ENCODE measurements at regions not wholly inside any gene's neighbourhood (a gene's known extent, or its start where the extent isn't known, plus 50 kb on each side); places are given as distances from the start of the nearest gene placed in this dataset.

GRCh38 chr3:82802501-82802900 is 1041.1 kb upstream of the GBE1 start:
- TF ChIP-seq GATA3 (IDR thresholded peaks at IDR 0.05; ENCODE audit: low read depth, low read length) (no peak), GATA2 (IDR thresholded peaks at IDR 0.05; ENCODE audit: low read depth, low read length) (no peak)

- TF ChIP-seq GATA3 (IDR thresholded peaks at IDR 0.05; ENCODE audit: low read depth, low read length): no peak
- no peak for TF ChIP-seq GATA2 (IDR thresholded peaks at IDR 0.05; ENCODE audit: low read depth, low read length)
Observed at GRCh38 chr3:82800248-82800647, 1038.8 kb upstream of the GBE1 start.

DNA sequence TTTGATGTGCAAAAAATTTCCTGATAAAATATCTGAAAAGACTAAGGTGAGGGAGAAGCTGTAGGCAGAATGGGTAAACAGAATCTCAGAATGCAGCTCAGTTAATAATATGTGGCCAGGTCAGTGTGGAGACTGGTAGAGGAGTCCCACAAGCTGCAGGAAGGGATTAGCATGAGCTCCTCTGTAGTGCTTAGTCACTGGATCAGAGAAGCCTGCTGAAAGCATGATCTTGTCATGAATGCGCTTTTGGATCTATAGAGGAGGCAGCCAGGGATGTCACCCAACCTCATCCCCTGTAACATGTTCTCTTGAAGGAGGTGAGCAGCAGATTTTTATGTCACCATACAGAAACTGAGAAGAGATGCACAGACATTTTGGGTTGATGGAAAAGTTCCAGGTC is 1035.3 kb upstream of the GBE1 start:
- TF ChIP-seq GATA2 (IDR thresholded peaks at IDR 0.05; ENCODE audit: low read depth, low read length): no peak
- TF ChIP-seq GATA3 (IDR thresholded peaks at IDR 0.05; ENCODE audit: low read depth, low read length): no peak

- TF ChIP-seq GATA2 (IDR thresholded peaks at IDR 0.05; ENCODE audit: low read depth, low read length) (no peak), GATA3 (IDR thresholded peaks at IDR 0.05; ENCODE audit: low read depth, low read length) (no peak)
Observed at GRCh38 chr3:82791241-82791640, 1029.8 kb upstream of the GBE1 start.

DNA sequence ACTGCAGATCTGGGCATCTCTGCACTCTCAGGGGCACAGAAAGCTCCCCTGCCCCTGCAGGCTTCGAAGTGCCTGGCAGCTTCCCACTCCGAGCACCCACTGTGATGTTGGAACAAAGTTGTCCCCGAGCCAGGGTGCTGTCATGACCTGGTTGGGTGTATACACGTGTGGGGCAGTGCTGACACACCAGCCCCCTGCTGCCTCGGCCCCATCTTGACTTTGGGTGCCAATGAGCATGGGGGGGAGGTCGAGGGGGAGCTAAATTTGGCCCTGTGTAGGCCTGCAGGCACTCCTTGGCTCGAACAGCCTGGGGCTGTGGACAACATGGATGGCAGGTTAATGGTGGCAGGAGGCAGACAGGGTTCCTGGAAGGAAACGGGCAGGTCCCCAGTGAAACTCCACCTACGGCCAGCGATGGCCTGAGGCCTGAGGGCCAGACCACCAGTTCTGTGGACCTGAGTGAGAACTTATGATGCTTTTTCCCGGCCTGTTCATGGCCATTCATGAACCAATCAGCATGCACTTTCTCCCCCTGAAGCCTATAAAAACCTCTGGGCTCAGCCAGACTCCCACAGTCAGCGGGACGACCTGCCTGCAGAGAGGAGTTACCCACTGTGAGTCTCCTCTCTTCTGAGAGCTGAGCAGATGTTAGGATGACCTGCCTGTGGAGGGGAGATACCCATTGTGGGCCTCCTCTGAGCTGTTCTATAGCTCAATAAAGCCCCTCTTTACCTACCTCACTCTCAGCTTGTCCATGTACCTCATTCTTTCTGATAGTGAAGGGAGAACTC is 1029.1 kb upstream of the GBE1 start:
- TF ChIP-seq GATA2 (IDR thresholded peaks at IDR 0.05; ENCODE audit: low read depth, low read length) (no peak), GATA3 (IDR thresholded peaks at IDR 0.05; ENCODE audit: low read depth, low read length) (no peak)

- no peak for TF ChIP-seq GATA2 (IDR thresholded peaks at IDR 0.05; ENCODE audit: low read depth, low read length)
Observed at GRCh38 chr3:82783194-82783593, 1021.7 kb upstream of the GBE1 start.

DNA sequence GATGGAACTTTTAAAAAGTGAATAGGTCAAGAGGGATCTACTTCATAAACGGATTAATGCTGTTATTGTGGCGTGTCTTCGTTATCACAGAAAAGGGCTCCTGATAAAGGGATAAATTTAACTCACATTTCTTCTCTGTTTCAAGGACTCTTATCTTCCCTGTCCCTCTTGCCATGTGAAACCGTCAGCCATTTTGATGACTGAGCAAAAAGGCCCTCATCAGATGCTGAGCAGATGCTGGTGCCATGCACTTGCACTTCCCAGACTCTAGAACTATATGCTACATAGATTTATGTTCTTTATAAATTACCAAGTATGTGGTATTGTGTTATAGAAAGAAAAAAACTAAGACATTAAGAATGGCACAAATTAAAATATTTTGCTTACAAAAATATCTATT is 1011.8 kb upstream of the GBE1 start:
- no peak for TF ChIP-seq GATA2 (IDR thresholded peaks at IDR 0.05; ENCODE audit: low read depth, low read length)
- no peak for TF ChIP-seq GATA3 (IDR thresholded peaks at IDR 0.05; ENCODE audit: low read depth, low read length)

DNA sequence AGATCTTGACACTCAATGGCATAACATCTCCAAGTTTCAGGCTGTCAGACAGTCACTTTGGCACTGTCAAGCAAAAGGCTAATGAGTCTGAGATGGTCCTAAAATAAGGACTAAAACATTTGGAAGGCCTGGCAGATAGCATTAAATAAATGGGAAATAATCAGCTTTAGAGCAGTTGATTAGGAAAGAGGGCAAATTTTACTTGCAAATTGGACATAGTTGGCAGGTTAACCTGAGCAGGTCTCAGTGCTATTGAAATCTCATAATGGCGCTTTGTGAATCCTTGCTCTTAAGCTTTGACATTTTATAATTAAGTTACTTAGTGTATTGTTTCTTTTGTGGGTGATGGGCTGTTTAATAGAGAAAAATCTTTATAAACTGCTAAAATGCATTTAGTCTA is 1003.1 kb upstream of the GBE1 start:
- TF ChIP-seq GATA2 (IDR thresholded peaks at IDR 0.05; ENCODE audit: low read depth, low read length) (no peak), GATA3 (IDR thresholded peaks at IDR 0.05; ENCODE audit: low read depth, low read length) (no peak)

GRCh38 chr3:82761858-82762257 is 1000.4 kb upstream of the GBE1 start:
- TF ChIP-seq GATA2 (IDR thresholded peaks at IDR 0.05; ENCODE audit: low read depth, low read length) (no peak), GATA3 (IDR thresholded peaks at IDR 0.05; ENCODE audit: low read depth, low read length) (no peak)

GRCh38 chr3:82745544-82745943 is 984.1 kb upstream of the GBE1 start:
- TF ChIP-seq GATA3 (IDR thresholded peaks at IDR 0.05; ENCODE audit: low read depth, low read length) (no peak), GATA2 (IDR thresholded peaks at IDR 0.05; ENCODE audit: low read depth, low read length) (no peak)

DNA sequence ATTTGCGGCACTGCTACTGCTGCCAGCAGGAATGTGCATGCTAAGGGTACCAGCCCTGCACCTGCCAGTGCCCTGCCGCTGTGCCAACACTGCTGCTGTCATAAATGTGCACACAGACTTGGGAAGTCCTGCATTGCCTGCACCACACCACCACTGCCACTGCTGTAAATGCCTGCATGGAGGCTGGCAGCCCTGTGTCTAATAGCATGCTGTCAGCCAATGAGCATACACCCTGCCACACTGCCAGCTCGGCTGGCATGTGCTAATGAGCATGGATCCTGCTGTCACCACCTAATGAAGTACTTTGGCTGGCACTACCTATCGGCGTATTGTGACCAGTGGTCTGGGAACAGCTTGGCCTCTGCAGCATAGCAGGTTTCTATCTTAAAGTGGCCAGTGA is 981.8 kb upstream of the GBE1 start:
- no peak for TF ChIP-seq GATA3 (IDR thresholded peaks at IDR 0.05; ENCODE audit: low read depth, low read length)
- no peak for TF ChIP-seq GATA2 (IDR thresholded peaks at IDR 0.05; ENCODE audit: low read depth, low read length)

GRCh38 chr3:82741346-82741745 is 979.9 kb upstream of the GBE1 start:
- TF ChIP-seq GATA3 (IDR thresholded peaks at IDR 0.05; ENCODE audit: low read depth, low read length): no peak
- TF ChIP-seq GATA2 (IDR thresholded peaks at IDR 0.05; ENCODE audit: low read depth, low read length): no peak

- no peak for TF ChIP-seq GATA2 (IDR thresholded peaks at IDR 0.05; ENCODE audit: low read depth, low read length)
- TF ChIP-seq GATA3 (IDR thresholded peaks at IDR 0.05; ENCODE audit: low read depth, low read length): no peak
Observed at GRCh38 chr3:82739390-82739789, 977.9 kb upstream of the GBE1 start.

GRCh38 chr3:82736696-82737277 is 975.3 kb upstream of the GBE1 start:
- TF ChIP-seq GATA3 (IDR thresholded peaks at IDR 0.05; ENCODE audit: low read depth, low read length): no peak
- TF ChIP-seq GATA2 (IDR thresholded peaks at IDR 0.05; ENCODE audit: low read depth, low read length): no peak

DNA sequence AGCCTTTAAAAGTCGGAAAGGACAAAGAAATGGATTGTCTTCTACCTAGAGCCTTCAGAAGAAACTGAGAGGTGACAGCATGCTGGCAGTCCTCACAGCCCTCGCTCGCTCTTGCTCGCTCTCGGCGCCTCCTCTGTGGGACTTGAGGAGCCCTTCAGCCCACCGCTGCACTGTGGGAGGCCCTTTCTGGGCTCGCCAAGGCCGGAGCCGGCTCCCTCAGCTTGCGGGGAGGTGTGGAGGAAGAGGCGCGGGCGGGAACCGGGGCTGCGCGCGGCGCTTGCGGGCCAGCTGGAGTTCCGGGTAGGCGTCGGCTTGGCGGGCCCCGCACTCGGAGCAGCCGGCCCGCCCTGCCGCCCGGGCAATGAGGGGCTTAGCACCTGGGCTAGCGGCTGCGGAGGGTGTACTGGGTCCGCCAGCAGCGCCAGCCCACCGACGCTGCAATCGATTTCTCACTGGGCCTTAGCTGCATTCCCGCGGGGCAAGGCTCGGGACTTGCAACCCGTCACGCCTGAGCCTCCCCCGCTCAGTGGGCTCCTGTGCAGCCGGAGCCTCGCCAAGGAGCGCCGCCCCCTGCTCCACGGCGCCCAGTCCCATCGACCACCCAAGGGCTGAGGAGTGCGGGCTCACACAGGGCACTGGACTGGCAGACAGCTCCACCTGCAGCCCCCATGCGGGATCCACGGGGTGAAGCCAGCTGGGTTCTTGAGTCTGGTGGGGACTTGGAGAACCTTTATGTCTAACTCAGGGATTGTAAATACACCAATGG is 953.8 kb upstream of the GBE1 start:
- TF ChIP-seq GATA3 (IDR thresholded peaks at IDR 0.05; ENCODE audit: low read depth, low read length) (no peak), GATA2 (IDR thresholded peaks at IDR 0.05; ENCODE audit: low read depth, low read length) (no peak)
